Gastroesophageal sphincter (tissue), 4 donors: ENCODE measurements at regions not wholly inside any gene's neighbourhood (a gene's known extent, or its start where the extent isn't known, plus 50 kb on each side); places are given as distances from the start of the nearest gene placed in this dataset.

ENCODE experiments used
- ATAC-seq: fragments of 150-250 bp; one replicate; pipeline ENCODE4 v1.9.1; 2016; ENCODE audit warnings: mild to moderate bottlenecking, moderate library complexity
- H3K27ac ChIP-seq, 4 donors: fragments of 200-600 bp; sonication (generic) in 3 of 4; 1 replicate in 3 of 4; 2 replicates in 1 of 4; pipeline ENCODE4 v1.5.1; 2016 to 2019
- H3K27me3 ChIP-seq: fragments of 200-600 bp; sonication (generic); one replicate; pipeline ENCODE4 v1.5.1; 2019
- H3K36me3 ChIP-seq, 2 donors: fragments of 200-600 bp; sonication (generic); one replicate each; pipeline ENCODE4 v1.5.1; 2019; ENCODE audit warnings: control low read depth in 1 of 2
- H3K4me1 ChIP-seq, 3 donors: fragments of 200-600 bp; sonication (generic); 1 replicate in 2 of 3; 2 replicates in 1 of 3; pipeline ENCODE4 v1.5.1; 2016 to 2019; ENCODE audit warnings: control low read depth in 2 of 3
- H3K4me3 ChIP-seq, 2 donors: fragments of 200-600 bp; sonication (generic); one replicate each; pipeline ENCODE4 v1.5.1; 2019; ENCODE audit warnings: mild to moderate bottlenecking in 1 of 2, moderate library complexity in 1 of 2
- H3K9me3 ChIP-seq, 3 donors: fragments of 200-600 bp; sonication (generic); one replicate each; pipeline ENCODE4 v1.5.1; 2017 to 2019; ENCODE audit warnings: control low read depth in 2 of 3
- CTCF ChIP-seq, 4 experiments: fragments of 200-600 bp in 2 of 4; fragments of 450-650 bp in 2 of 4; sonication (generic) in 1 of 4; IDR thresholded peaks; one replicate each; pipeline ENCODE4 v1.5.1; 2017 to 2019; ENCODE audit warnings: antibody characterized with exemption in 4 of 4, mild to moderate bottlenecking in 2 of 4, moderate library complexity in 2 of 4
- EP300 ChIP-seq: sonication (generic); formaldehyde crosslinking; IDR thresholded peaks from one replicate; pipeline ENCODE4 v1.6.1; 2017; ENCODE audit warnings: antibody characterized with exemption, mild to moderate bottlenecking
- POLR2A ChIP-seq, 2 donors: fragments of 450-650 bp; IDR thresholded peaks; one replicate each; pipeline ENCODE4 v1.6.1; 2017; ENCODE audit warnings: antibody characterized with exemption in 2 of 2, mild to moderate bottlenecking in 2 of 2, moderate library complexity in 1 of 2
- POLR2AphosphoS5 ChIP-seq: sonication (generic); formaldehyde crosslinking; IDR thresholded peaks from one replicate; pipeline ENCODE4 v1.6.1; 2017; ENCODE audit warnings: antibody characterized with exemption
- WGBS, 2 donors: methylation state at CpG; one replicate each; pipeline ENCODE4 v1.1.5; 2018; ENCODE audit warnings: low coverage in 1 of 2; 5-methylcytosine and 5-hydroxymethylcytosine counted together

GRCh38 chr15:61655881-61656280 lies 404.4 kb downstream of the VPS13C start:
- WGBS, 2 donors, result 74% methylated on average over 3 of the region's 3 CpGs; no CpG with 5 or more reads in 1 of the 2 donors
- H3K36me3 ChIP-seq, result no peaks in the 10 kb centered on the region
- H3K9me3 ChIP-seq, result no peaks in the 10 kb centered on the region
- TF ChIP-seq EP300 (no peak), POLR2A (IDR thresholded peaks at IDR 0.05) (no peak), POLR2AphosphoS5 (no peak), CTCF (IDR thresholded peaks at IDR 0.05) (no peak)
- peaks cover 0 to 4% (median 0%) of the 10 kb centered on the region in 3 donors for H3K4me1 ChIP-seq
- H3K27me3 ChIP-seq, result peaks cover 1% of the 10 kb centered on the region
- H3K4me3 ChIP-seq, result no peak overlapping the region
- no peak for ATAC-seq
- no peak overlapping the region for H3K27ac ChIP-seq

GRCh38 chr15:61654918-61655317 lies 405.3 kb downstream of the VPS13C start:
- H3K27ac ChIP-seq, result peak overlapping the region in 1 of 4 donors; percentile 45
- H3K4me1 ChIP-seq, result no peaks in the 10 kb centered on the region
- peaks cover 5% of the 10 kb centered on the region for H3K27me3 ChIP-seq
- H3K9me3 ChIP-seq, result no peaks in the 10 kb centered on the region
- no peak overlapping the region for H3K4me3 ChIP-seq
- ATAC-seq, result peak; percentile 50
- no peaks in the 10 kb centered on the region for H3K36me3 ChIP-seq
- WGBS, 2 donors, result 71 to 94% methylated on average over 2 to 5 of the region's 12 CpGs
- no peak for TF ChIP-seq CTCF (IDR thresholded peaks at IDR 0.05)
- TF ChIP-seq POLR2AphosphoS5, result peak; percentile 24
- TF ChIP-seq EP300, result no peak
- TF ChIP-seq POLR2A (IDR thresholded peaks at IDR 0.05), result peak in 1 of 2 donors; percentile 16

- no peaks in the 10 kb centered on the region for H3K4me1 ChIP-seq
- H3K27me3 ChIP-seq, result peaks cover 5% of the 10 kb centered on the region
- no peak for ATAC-seq
- no peak overlapping the region for H3K27ac ChIP-seq
- TF ChIP-seq CTCF (IDR thresholded peaks at IDR 0.05) (no peak), POLR2AphosphoS5 (no peak), POLR2A (IDR thresholded peaks at IDR 0.05) (no peak), EP300 (no peak)
- H3K4me3 ChIP-seq, result no peak overlapping the region
- H3K36me3 ChIP-seq, result no peaks in the 10 kb centered on the region
- WGBS, 2 donors, result 73 to 78% methylated on average over 2 to 5 of the region's 9 CpGs
- no peaks in the 10 kb centered on the region for H3K9me3 ChIP-seq
Observed at GRCh38 chr15:61654002-61654740, 406.1 kb downstream of the VPS13C start.

GRCh38 chr15:61653110-61653509 lies 407.1 kb downstream of the VPS13C start:
- no peak overlapping the region for H3K4me3 ChIP-seq
- 46 to 57% methylated on average over 4 of the region's 9 CpGs for WGBS, 2 donors

GRCh38 chr15:61651267-61651666 lies 409.0 kb downstream of the VPS13C start:
- H3K4me1 ChIP-seq, result no peaks in the 10 kb centered on the region
- no peak for ATAC-seq
- TF ChIP-seq EP300, result no peak
- TF ChIP-seq POLR2AphosphoS5, result no peak
- TF ChIP-seq CTCF (IDR thresholded peaks at IDR 0.05), result no peak
- no peak for TF ChIP-seq POLR2A (IDR thresholded peaks at IDR 0.05)
- no peaks in the 10 kb centered on the region for H3K9me3 ChIP-seq
- no peak overlapping the region for H3K27ac ChIP-seq
- no peak overlapping the region for H3K4me3 ChIP-seq
- H3K27me3 ChIP-seq, result peaks cover 5% of the 10 kb centered on the region
- H3K36me3 ChIP-seq, result no peaks in the 10 kb centered on the region
- 65 to 73% methylated on average over 2 to 3 of the region's 3 CpGs for WGBS, 2 donors

More at GRCh38 chr15:61653110-61653509, 407.1 kb downstream of the VPS13C start:
- Histone ChIP-seq H3K27me3 (peaks cover 5% of the 10 kb centered on the region), H3K36me3 (no peaks in the 10 kb centered on the region), H3K9me3 (no peaks in the 10 kb centered on the region), H3K4me1 (no peaks in the 10 kb centered on the region), H3K27ac (peak overlapping the region in 2 of 4 donors; percentile 26 to 29)
- peak; percentile 77 for ATAC-seq
- no peak for TF ChIP-seq POLR2A (IDR thresholded peaks at IDR 0.05)
